Left renal cortex interstitium (tissue), 4 donors: ENCODE measurements at regions not wholly inside any gene's neighbourhood (a gene's known extent, or its start where the extent isn't known, plus 50 kb on each side); places are given as distances from the start of the nearest gene placed in this dataset.
"Not testable (repeated sequence)": the region's sequence is repeated elsewhere in the genome, so short reads cannot be mapped to it uniquely, and the experiment has no call there.

Experiments used
- DNase-seq, 4 donors: peaks; one replicate each; pipeline ENCODE4 v3.0.0-alpha.2; 2013; ENCODE audit warnings: low read depth in 4 of 4, low spot score in 2 of 4, missing footprints in 1 of 4

- no peak for DNase-seq
Observed at GRCh38 chr13:50153876-50154275, 138.6 kb downstream of the KCNRG start.

DNA sequence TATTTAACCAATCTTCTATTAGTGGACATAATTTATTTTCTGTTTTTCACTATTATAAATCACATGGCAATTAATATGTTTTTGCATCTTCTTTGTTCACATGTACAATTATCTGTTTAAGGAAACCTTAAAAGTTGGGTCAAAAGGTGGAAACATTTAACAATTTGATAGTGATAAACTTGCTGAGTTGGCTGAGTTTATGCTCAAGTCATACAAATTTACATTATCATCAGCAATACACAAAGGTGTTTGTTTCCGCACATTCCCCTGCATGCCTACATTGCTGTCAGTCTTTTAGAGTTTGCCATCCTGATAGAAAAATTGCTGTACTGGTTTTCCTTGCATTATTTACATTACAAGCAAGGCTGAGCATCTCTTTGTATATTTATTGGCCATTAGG is 139.5 kb downstream of the KCNRG start:
- no peak for DNase-seq

GRCh38 chr13:50156140-50156539 is 140.9 kb downstream of the KCNRG start:
- DNase-seq: no peak

- no peak for DNase-seq
Observed at GRCh38 chr13:50156561-50157127, 141.4 kb downstream of the KCNRG start.

- DNase-seq: no peak
Observed at GRCh38 chr13:50158385-50159165, 143.3 kb downstream of the KCNRG start.

DNA sequence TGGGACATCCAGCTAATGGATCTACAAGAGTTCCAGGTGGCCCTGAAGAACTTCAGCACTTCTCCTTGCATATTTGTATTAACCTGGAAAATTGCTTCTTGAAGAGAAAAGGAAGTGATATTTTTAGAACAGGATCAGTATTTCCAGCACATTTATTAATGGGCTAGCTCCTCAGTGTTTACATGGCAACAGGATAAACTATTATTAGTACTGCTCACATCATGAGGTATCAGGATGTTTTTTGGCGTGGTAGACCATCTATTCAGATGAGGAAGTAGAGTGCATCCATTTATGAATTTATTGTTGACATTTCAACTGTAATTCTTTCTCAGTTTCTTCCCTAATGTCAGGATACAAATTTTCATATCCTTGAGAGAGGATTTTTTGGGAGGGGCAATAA is 144.4 kb downstream of the KCNRG start:
- DNase-seq: no peak

DNA sequence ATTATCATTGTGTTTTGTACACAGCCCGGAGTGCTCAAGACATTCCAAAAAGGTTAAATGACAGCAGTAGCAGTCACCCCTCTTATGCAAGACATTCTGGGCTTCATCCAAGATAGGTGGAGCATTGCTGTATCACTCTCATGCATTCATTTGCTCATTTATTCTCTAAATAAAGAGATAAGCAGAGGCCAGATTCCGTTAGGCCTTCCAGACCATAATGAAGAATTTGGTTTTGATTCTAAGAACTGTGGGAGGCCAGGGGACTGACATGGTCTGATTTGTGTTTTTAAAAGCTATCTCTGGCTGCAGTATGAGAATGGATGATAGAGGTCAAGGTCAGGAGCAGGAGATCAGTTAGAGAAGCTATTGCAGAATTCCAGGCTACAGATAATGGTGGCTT is 145.8 kb downstream of the KCNRG start:
- no peak for DNase-seq

GRCh38 chr13:50162001-50162400 is 146.8 kb downstream of the KCNRG start:
- DNase-seq: no peak

- no peak for DNase-seq
Observed at GRCh38 chr13:50162567-50162966, 147.3 kb downstream of the KCNRG start.

DNA sequence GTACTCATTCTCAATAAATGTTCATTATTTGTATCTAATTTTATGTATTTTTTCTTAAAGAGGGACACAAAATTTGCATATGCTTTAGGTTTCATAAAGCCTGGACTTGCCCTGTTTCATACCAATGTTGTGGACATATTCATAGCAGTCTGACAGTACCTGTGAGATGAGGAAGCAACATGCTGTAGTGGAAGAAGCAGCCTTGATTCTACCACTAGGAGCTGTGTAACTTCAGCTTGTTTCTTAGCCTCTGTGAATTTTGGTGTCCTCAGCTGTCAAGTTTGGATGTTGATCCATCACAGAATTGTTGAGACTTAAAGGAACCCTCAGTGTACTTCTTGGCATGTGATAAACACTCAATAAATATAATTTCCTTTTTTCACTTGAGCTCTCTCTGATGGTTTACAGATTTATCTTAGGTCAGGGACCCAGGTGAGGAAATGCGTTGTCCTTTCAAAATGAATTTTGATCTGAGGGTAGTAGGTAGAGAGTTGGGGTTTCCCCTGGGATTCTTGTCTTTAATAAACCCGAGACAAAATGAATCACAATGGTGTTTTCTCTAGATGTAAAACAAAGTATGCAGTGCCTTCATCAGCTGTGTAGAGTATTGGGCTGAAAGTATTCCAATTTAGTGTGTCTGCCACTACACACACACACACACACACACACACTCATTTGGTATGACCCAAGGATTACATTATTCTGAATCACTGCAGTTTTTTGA is 152.1 kb downstream of the KCNRG start:
- DNase-seq: no peak

DNA sequence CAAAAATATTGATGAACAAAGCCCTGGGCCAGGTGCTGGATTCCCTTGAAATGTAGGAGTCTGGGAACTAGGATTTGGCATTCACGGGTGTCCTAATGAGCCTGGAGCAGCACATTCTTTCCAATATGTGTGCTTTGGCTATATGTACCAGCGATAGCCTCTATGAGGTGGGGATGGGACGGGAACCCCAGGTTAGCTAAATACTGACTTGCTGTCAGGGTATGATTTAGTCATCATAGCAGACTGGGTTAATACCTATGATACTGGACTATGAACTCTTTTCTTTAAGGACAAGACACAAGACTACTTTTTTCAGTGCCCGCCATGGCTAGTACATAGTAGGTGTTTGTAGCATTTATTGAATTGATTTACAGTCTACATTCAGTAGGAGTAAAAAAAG is 152.7 kb downstream of the KCNRG start:
- no peak for DNase-seq

DNA sequence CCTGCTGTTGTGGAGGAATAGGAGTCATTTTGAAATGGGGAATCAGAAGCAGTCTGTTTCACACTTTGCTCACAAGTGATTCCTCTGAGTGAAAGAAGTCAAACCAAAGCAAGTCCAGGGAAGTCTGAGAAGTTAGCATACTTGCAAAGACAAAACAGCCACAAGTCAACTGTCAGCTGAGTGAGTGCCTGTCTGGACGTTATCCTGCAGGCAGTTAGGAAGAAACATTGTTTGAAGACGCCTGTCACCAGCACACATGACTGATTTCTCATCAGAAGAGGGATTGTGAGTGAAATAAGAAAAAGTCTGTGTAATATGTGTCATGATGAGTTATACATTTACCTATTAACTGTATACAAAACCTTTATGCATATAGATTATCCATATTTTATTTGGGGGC is 153.5 kb downstream of the KCNRG start:
- DNase-seq: no peak

- no peak for DNase-seq
Observed at GRCh38 chr13:50170447-50171037, 155.3 kb downstream of the KCNRG start.

- DNase-seq: no peak
Observed at GRCh38 chr13:50171590-50172282, 156.5 kb downstream of the KCNRG start.

DNA sequence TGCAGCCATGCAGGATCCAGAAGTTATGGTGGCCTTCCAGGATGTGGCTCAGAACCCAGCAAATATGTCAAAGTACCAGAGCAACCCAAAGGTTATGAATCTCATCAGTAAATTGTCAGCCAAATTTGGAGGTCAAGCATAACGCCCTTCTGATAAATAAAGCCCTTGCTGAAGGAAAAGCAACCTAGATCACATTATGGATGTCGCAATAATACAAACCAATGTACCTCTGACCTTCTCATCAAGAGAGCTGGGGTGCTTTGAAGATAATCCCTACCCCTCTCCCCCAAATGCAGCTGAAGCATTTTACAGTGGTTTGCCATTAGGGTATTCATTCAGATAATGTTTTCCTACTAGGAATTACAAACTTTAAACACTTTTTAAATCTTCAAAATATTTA is 157.8 kb downstream of the KCNRG start:
- DNase-seq: not testable (repeated sequence)

- DNase-seq: no peak
Observed at GRCh38 chr13:50174630-50175029, 159.4 kb downstream of the KCNRG start.

- no peak for DNase-seq
Observed at GRCh38 chr13:50179977-50180376, 164.7 kb downstream of the KCNRG start.

DNA sequence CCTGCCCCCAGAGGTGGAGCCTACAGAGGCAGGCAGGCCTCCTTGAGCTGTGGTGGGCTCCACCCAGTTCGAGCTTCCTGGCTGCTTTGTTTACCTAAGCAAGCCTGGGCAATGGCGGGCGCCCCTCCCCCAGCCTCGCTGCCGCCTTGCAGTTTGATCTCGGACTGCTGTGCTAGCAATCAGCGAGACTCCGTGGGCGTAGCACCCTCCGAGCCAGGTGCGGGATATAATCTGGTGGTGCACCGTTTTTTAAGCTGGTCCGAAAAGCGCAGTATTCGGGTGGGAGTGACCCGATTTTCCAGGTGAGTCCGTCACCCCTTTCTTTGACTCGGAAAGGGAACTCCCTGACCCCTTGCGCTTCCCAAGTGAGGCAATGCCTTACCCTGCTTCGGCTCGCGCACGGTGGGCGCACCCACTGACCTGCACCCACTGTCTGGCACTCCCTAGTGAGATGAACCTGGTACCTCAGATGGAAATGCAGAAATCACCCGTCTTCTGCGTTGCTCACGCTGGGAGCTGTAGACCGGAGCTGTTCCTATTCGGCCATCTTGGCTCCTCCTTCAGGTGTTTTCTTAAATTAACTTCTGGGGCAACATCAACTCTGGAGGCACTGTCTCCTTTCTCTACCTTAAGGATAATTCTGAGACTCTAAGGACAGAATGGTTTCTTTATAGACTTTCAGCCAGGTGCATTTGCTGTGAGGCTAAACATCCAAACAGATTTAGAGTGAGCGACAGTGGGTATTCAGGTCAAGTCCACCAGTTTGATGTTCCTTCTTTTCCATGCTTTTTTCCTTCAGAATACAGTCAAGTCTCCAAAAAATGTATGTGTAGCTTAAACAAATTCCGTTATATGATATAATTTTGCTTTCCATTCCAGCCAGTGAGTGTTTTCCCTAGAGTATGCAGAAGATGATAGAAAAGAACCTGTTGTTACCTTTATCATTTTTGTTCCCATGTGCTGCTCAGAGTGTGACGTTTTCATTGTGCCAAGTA is 170.8 kb downstream of the KCNRG start:
- DNase-seq: not testable (repeated sequence)

DNA sequence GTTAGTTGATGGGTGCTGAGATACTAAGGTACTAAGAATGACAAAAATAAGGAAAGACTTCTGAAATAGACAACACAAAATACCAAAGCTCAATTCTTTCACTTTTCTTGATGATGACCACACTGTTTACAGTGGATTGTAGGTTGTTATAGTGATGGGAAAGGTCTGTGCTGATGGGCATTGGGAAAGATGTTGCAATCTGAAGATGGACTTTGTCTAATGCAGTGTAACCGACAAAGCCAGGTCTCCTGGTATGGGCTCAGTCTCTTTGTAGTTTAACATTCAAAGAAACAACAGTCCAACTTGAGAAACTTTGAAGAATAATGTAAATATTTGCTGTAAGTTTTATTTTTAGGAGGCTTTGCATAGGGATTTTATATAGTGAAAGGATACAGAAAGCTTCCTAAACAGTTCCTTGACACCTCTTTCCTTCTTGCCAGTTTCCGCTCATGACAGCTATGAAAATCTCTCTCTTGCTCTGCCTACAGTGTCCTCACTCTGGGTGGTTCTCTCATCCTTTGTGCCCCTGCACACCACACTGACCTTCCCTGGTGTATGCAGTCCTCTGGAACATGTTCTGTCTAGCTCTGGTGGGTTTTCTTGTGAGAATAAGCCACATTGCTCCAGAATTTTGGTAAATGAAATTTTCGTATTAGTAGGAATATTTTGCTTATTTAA is 172.2 kb downstream of the KCNRG start:
- DNase-seq: no peak
